HUES48 (cell line): ENCODE measurements at regions not wholly inside any gene's neighbourhood (a gene's known extent, or its start where the extent isn't known, plus 50 kb on each side); places are given as distances from the start of the nearest gene placed in this dataset.

Experiments
- H3K27ac ChIP-seq: one replicate; pipeline ENCODE4 v1.7.0; 2013; ENCODE audit warnings: low read depth, low read length, inconsistent platforms
- H3K27me3 ChIP-seq: 2 replicates; pipeline ENCODE4 v1.6.1; 2013; ENCODE audit warnings: mild to moderate bottlenecking, low read length; ENCODE audit not compliant: control insufficient read depth, insufficient read depth
- H3K36me3 ChIP-seq: 2 replicates; pipeline ENCODE4 v1.6.1; 2013; ENCODE audit warnings: low read length; ENCODE audit not compliant: control insufficient read depth, insufficient read depth
- H3K4me1 ChIP-seq: 2 replicates; pipeline ENCODE4 v1.6.1; 2013; ENCODE audit warnings: mild to moderate bottlenecking, low read length; ENCODE audit not compliant: control insufficient read depth, insufficient read depth
- H3K4me3 ChIP-seq: 2 replicates; pipeline ENCODE4 v1.5.1; 2013; ENCODE audit warnings: mild to moderate bottlenecking, low read depth, low read length
- H3K9ac ChIP-seq: 2 replicates; pipeline ENCODE4 v1.6.1; 2013; ENCODE audit warnings: mild to moderate bottlenecking, low read depth, low read length, moderate library complexity
- H3K9me3 ChIP-seq: 2 replicates; pipeline ENCODE4 v1.6.1; 2013; ENCODE audit warnings: low read length; ENCODE audit not compliant: control insufficient read depth, insufficient read depth

DNA sequence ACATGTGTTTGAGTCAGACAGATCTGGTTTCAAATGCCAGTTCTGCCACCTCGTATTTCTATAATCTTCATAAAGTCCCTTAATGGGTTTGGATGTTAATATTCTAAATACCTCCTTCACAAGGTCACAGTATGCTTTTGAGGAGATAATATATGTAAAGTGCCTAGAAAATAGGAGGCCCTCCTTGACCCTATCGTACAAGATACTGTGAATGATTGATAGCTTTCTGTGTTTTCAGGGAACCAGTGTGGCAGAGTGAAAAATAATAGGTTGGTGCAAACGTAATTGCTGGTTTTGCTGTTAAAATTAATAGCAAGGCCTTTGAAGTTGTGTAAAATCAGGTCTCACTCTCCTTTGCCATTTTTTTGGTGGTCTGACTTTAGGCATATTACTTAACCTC, 77.5 kb upstream of the SCEL start:
- no peaks in the 10 kb centered on the region for H3K36me3 ChIP-seq
- no peak overlapping the region for H3K4me3 ChIP-seq
- H3K9me3 ChIP-seq, result no peaks in the 10 kb centered on the region
- H3K27ac ChIP-seq, result no peak overlapping the region
- H3K9ac ChIP-seq, result no peak overlapping the region
- peaks cover 6% of the 10 kb centered on the region for H3K4me1 ChIP-seq
- no peaks in the 10 kb centered on the region for H3K27me3 ChIP-seq

GRCh38 chr13:77456271-77456670, 79.2 kb upstream of the SCEL start:
- H3K27me3 ChIP-seq, result no peaks in the 10 kb centered on the region
- no peak overlapping the region for H3K4me3 ChIP-seq
- H3K9me3 ChIP-seq, result no peaks in the 10 kb centered on the region
- H3K36me3 ChIP-seq, result no peaks in the 10 kb centered on the region
- H3K4me1 ChIP-seq, result peaks cover 6% of the 10 kb centered on the region
- no peak overlapping the region for H3K27ac ChIP-seq
- no peak overlapping the region for H3K9ac ChIP-seq

DNA sequence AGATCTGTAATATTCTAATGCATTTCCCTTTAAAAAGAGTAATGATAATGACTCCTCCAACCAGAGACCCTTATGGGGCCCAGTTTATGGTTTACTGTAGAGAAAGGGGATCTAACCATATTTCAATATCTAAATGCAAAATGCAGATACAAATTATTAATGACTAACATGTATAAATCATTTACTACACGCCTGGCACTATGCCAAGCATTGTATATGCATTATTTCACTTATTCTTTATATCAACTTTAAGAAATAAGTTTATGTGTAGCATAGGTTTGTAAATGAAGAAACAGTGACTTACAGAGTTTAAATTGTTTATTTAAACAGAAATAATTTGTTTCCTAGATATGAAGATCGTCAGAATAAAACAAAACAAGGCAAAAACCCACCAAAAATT, 86.2 kb upstream of the SCEL start:
- H3K4me3 ChIP-seq, result no peak overlapping the region
- no peaks in the 10 kb centered on the region for H3K27me3 ChIP-seq
- no peak overlapping the region for H3K27ac ChIP-seq
- H3K9ac ChIP-seq, result no peak overlapping the region
- H3K4me1 ChIP-seq, result 0 out of 2 replicates have a peak, but pooled peaks cover 2% of the 10 kb centered on the region
- no peaks in the 10 kb centered on the region for H3K9me3 ChIP-seq
- no peaks in the 10 kb centered on the region for H3K36me3 ChIP-seq

GRCh38 chr13:77448689-77449088, 86.8 kb upstream of the SCEL start:
- no peaks in the 10 kb centered on the region for H3K9me3 ChIP-seq
- H3K4me3 ChIP-seq, result no peak overlapping the region
- no peaks in the 10 kb centered on the region for H3K27me3 ChIP-seq
- H3K27ac ChIP-seq, result no peak overlapping the region
- H3K36me3 ChIP-seq, result no peaks in the 10 kb centered on the region
- 0 out of 2 replicates have a peak, but pooled peaks cover 2% of the 10 kb centered on the region for H3K4me1 ChIP-seq
- no peak overlapping the region for H3K9ac ChIP-seq

GRCh38 chr13:77443511-77443910, 92.0 kb upstream of the SCEL start:
- no peaks in the 10 kb centered on the region for H3K4me1 ChIP-seq
- H3K27me3 ChIP-seq, result no peaks in the 10 kb centered on the region
- no peaks in the 10 kb centered on the region for H3K36me3 ChIP-seq
- H3K9me3 ChIP-seq, result no peaks in the 10 kb centered on the region
- H3K27ac ChIP-seq, result no peak overlapping the region
- no peak overlapping the region for H3K9ac ChIP-seq
- no peak overlapping the region for H3K4me3 ChIP-seq

DNA sequence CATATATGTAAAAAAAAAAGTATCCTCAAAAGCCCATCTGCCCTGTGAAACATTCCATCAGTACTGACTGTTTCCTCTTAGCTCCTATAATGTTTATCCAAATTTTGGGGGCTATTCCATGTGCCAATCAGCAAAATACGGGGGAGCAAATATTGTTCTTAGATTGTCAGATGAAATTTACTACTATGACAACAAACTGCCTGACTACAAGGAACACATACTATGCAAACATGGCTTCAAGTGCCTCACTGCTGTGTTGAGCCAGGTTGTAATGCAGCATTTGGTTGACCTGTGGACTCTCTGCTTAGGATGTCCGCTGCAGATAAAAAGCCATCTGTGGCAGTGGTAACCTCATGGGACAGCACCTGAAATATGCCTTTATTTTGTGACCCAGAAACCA, 98.2 kb upstream of the SCEL start:
- Histone ChIP-seq H3K4me1 (no peaks in the 10 kb centered on the region), H3K4me3 (no peak overlapping the region), H3K36me3 (no peaks in the 10 kb centered on the region), H3K27me3 (no peaks in the 10 kb centered on the region), H3K9ac (no peak overlapping the region), H3K9me3 (no peaks in the 10 kb centered on the region), H3K27ac (no peak overlapping the region)

DNA sequence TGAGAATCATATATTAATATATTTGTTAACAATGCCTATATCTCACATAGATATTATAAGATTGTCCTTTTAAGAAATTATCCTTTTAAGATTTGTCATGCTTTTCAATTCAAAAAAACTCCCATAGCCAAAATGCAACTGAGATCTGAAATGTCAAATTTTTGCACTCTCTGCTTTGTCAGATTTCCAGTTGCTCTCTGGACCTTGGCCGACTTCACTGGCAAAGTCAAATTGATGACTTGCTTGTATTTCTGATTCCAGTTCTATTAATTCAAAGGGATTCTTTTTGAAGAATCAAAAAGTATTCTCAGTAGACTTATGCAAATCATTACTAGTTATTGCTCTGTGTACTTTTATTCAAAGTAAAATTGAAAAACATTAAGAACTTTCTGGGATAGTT, 101.2 kb upstream of the SCEL start:
- no peak overlapping the region for H3K4me3 ChIP-seq
- no peaks in the 10 kb centered on the region for H3K4me1 ChIP-seq
- H3K27me3 ChIP-seq, result no peaks in the 10 kb centered on the region
- no peaks in the 10 kb centered on the region for H3K9me3 ChIP-seq
- H3K27ac ChIP-seq, result no peak overlapping the region
- no peak overlapping the region for H3K9ac ChIP-seq
- no peaks in the 10 kb centered on the region for H3K36me3 ChIP-seq

DNA sequence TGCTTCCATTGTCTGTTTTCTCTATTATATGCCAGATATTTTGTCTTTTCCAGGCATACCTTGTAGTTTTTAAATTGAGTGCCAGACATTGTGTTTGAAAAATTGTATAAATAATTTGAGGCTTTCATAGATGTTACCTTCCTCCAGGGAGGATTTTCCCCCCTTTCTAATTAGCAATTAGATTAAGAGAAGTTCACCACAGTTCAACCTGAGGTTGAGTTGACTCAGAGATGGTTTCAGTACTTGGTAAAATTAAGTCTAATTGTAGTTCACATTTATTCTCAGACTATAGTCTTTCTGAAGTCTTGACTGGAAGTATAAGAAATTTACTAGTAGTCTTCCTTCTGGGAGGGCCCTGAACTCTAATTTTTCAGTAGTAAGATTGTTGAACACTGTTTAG, 104.1 kb upstream of the SCEL start:
- no peaks in the 10 kb centered on the region for H3K4me1 ChIP-seq
- no peak overlapping the region for H3K9ac ChIP-seq
- H3K27ac ChIP-seq, result no peak overlapping the region
- H3K9me3 ChIP-seq, result no peaks in the 10 kb centered on the region
- no peak overlapping the region for H3K4me3 ChIP-seq
- H3K27me3 ChIP-seq, result no peaks in the 10 kb centered on the region
- H3K36me3 ChIP-seq, result no peaks in the 10 kb centered on the region

- Histone ChIP-seq H3K4me1 (no peaks in the 10 kb centered on the region), H3K9me3 (no peaks in the 10 kb centered on the region), H3K36me3 (no peaks in the 10 kb centered on the region), H3K4me3 (no peak overlapping the region), H3K27me3 (no peaks in the 10 kb centered on the region), H3K27ac (no peak overlapping the region), H3K9ac (no peak overlapping the region)
Measured at GRCh38 chr13:77430377-77430951, 103.6 kb upstream of the MYCBP2 start.

GRCh38 chr13:77429320-77430142, 102.6 kb upstream of the MYCBP2 start:
- H3K27me3 ChIP-seq, result no peaks in the 10 kb centered on the region
- H3K27ac ChIP-seq, result no peak overlapping the region
- H3K4me1 ChIP-seq, result no peaks in the 10 kb centered on the region
- H3K36me3 ChIP-seq, result no peaks in the 10 kb centered on the region
- no peak overlapping the region for H3K4me3 ChIP-seq
- no peaks in the 10 kb centered on the region for H3K9me3 ChIP-seq
- H3K9ac ChIP-seq, result no peak overlapping the region

DNA sequence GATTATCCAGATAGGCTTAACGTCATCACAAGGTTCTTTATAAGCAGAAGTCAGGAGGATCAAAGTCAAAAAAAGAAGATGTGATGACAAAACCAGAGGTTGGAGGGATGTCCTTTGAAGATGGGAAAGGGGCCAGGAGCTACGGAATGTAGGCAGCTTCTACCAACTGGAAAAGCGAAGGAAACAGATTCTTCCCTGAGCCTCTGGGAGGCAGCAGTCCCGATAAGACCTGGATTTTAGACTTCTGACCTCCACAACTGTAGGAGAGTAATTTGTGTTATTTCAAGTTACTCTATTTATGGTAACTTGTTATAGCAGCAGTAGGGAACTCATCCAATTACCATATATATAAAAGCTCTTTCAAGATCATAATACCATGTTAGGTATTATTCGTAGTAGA, 98.8 kb upstream of the MYCBP2 start:
- Histone ChIP-seq H3K27ac (no peak overlapping the region), H3K27me3 (no peaks in the 10 kb centered on the region), H3K9ac (no peak overlapping the region), H3K9me3 (no peaks in the 10 kb centered on the region), H3K4me1 (no peaks in the 10 kb centered on the region), H3K4me3 (no peak overlapping the region), H3K36me3 (no peaks in the 10 kb centered on the region)
